HEK293T (cell line): ENCODE measurements at regions not wholly inside any gene's neighbourhood (a gene's known extent, or its start where the extent isn't known, plus 50 kb on each side); places are given as distances from the start of the nearest gene placed in this dataset.

ENCODE experiments used
- ARNT ChIP-seq: fragments of 450-650 bp; IDR thresholded peaks from 2 replicates; pipeline ENCODE4 v1.6.1; 2017; ENCODE audit warnings: mild to moderate bottlenecking
- CTBP1 ChIP-seq: fragments of 450-650 bp; IDR thresholded peaks from 2 replicates; pipeline ENCODE4 v1.6.1; 2016; ENCODE audit warnings: borderline replicate concordance
- ELF4 ChIP-seq: fragments of 450-650 bp; IDR thresholded peaks from 2 replicates; pipeline ENCODE4 v1.6.1; 2017; ENCODE audit warnings: antibody characterized with exemption
- FOXA1 ChIP-seq: fragments of 450-650 bp; IDR thresholded peaks from 2 replicates; pipeline ENCODE4 v1.6.1; 2016; ENCODE audit warnings: mild to moderate bottlenecking
- FOXK2 ChIP-seq: fragments of 450-650 bp; IDR thresholded peaks from 2 replicates; pipeline ENCODE4 v1.6.1; 2016; ENCODE audit warnings: mild to moderate bottlenecking
- FOXM1 ChIP-seq: fragments of 450-650 bp; IDR thresholded peaks from 2 replicates; pipeline ENCODE4 v1.6.1; 2017; ENCODE audit warnings: mild to moderate bottlenecking, borderline replicate concordance
- SP1 ChIP-seq: fragments of 450-650 bp; IDR thresholded peaks from 2 replicates; pipeline ENCODE4 v1.6.1; 2017
- SUZ12 ChIP-seq: fragments of 450-650 bp; IDR thresholded peaks from 2 replicates; pipeline ENCODE4 v1.6.1; 2016; ENCODE audit warnings: mild to moderate bottlenecking
- ZNF384 ChIP-seq: fragments of 450-650 bp; IDR thresholded peaks from 2 replicates; pipeline ENCODE4 v1.6.1; 2016
- TF ChIP-seq, protein P1 (sequence below): fragments of 450-650 bp; IDR thresholded peaks from 2 replicates; pipeline ENCODE4 v1.6.1; 2016

DNA sequence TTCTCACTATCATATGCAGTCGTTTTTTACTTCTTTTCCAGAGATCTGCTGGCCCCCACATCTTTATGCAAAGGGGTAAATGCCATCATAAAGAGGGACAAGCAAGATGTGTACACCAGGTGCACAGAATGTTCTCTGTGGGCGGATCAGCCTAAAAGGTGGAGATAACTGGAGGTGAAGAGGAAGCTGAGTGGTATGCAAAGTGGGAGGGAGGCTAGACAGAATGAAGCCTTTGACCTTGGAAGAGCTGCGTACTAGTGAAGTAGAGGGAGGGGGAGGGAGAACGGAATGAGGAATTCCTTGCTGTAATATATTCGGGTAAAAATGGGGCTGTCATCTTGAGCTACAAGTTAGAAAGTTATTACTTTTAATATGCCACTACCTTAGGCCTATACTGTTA, 287.5 kb upstream of the VRK2 start:
- TF ChIP-seq ELF4 (no peak), SUZ12 (no peak), FOXM1 (no peak), SP1 (no peak), ZNF384 (no peak), CTBP1 (no peak), FOXK2 (no peak), FOXA1 (no peak), ARNT (no peak)
- TF ChIP-seq, protein P1, sequence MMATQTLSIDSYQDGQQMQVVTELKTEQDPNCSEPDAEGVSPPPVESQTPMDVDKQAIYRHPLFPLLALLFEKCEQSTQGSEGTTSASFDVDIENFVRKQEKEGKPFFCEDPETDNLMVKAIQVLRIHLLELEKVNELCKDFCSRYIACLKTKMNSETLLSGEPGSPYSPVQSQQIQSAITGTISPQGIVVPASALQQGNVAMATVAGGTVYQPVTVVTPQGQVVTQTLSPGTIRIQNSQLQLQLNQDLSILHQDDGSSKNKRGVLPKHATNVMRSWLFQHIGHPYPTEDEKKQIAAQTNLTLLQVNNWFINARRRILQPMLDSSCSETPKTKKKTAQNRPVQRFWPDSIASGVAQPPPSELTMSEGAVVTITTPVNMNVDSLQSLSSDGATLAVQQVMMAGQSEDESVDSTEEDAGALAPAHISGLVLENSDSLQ = no peak
